ENCODE measurements at regions not wholly inside any gene's neighbourhood (a gene's known extent, or its start where the extent isn't known, plus 50 kb on each side); places are given as distances from the start of the nearest gene placed in this dataset.
A peak's percentile ranks its signal among the peaks of the same experiment; 100 is the strongest.
"Not testable (repeated sequence)": the region's sequence is repeated elsewhere in the genome, so short reads cannot be mapped to it uniquely, and the experiment has no call there.

DNA sequence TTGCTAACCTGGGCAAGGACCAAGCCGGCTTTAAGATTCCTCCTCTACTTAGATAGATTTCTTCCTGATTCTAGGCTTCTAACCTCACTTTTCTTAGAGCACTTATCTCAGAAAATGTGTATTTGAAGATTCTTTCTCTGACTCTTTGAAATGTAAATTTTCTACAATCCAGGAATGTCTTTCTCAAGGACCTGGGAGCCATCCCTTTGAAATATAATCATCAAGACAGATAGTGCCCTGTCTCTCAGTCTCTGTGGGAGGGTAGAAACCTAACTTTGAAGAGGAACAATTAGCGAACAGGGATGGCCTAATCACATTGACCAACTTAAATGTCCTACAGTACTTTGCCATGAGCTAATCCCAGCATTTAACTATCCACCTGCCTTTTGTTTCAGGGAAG lies 1646.0 kb downstream of the PCDH9 start:
- Histone ChIP-seq H3K9me3 (ENCODE audit: insufficient read depth, low read length) (no peaks in the 10 kb centered on the region), H3K4me2 (ENCODE audit: low read length) (no peak overlapping the region), H3K4me1 (ENCODE audit: low read length) (no peaks in the 10 kb centered on the region), H3K36me3 (replicated peaks; ENCODE audit: low read depth, low read length) (no peaks in the 10 kb centered on the region), H3K79me2 (ENCODE audit: low read length) (no peaks in the 10 kb centered on the region), H3K27ac (ENCODE audit: low read length) (no peak overlapping the region), H3K9ac (ENCODE audit: low read length) (no peak overlapping the region), H3K27me3 (ENCODE audit: low read depth, low read length) (no peaks in the 10 kb centered on the region), H4K20me1 (ENCODE audit: insufficient read depth, low read length) (no peaks in the 10 kb centered on the region), H2AFZ (ENCODE audit: low read depth, low read length) (0 out of 2 replicates have a peak overlapping the region, but pooled peaks have one; percentile 11), H3K4me3 (ENCODE audit: low read length) (no peak overlapping the region)
- TF ChIP-seq, protein P1, sequence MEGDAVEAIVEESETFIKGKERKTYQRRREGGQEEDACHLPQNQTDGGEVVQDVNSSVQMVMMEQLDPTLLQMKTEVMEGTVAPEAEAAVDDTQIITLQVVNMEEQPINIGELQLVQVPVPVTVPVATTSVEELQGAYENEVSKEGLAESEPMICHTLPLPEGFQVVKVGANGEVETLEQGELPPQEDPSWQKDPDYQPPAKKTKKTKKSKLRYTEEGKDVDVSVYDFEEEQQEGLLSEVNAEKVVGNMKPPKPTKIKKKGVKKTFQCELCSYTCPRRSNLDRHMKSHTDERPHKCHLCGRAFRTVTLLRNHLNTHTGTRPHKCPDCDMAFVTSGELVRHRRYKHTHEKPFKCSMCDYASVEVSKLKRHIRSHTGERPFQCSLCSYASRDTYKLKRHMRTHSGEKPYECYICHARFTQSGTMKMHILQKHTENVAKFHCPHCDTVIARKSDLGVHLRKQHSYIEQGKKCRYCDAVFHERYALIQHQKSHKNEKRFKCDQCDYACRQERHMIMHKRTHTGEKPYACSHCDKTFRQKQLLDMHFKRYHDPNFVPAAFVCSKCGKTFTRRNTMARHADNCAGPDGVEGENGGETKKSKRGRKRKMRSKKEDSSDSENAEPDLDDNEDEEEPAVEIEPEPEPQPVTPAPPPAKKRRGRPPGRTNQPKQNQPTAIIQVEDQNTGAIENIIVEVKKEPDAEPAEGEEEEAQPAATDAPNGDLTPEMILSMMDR (IDR thresholded peaks at IDR 0.05; ENCODE audit: low read depth, low read length), result no peak
- TF ChIP-seq EZH2phosphoT487 (IDR thresholded peaks at IDR 0.05; ENCODE audit: low read depth), result no peak

DNA sequence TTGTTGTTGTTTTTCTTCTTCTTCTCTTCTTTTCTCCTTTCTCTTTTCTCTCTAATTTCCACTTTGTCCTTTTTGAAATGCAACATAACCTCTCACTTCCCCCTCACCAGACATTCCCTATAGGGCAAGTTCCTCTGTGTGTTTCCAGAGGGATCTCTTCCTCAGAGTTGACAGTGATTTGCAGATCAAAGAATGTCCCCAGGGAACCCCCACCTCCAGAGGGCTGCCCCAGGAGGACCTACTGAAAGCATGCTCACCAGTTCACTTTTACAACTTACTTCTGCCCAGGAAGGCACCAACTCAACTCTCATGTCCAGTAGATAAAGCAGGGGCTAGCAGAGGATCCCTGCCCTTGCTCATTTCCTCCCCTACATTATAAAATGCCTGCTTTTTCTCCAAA lies 1648.0 kb downstream of the PCDH9 start:
- Histone ChIP-seq H3K27ac (ENCODE audit: low read length) (no peak overlapping the region), H3K9ac (ENCODE audit: low read length) (no peak overlapping the region), H3K4me1 (ENCODE audit: low read length) (no peaks in the 10 kb centered on the region), H3K4me3 (ENCODE audit: low read length) (no peak overlapping the region), H2AFZ (ENCODE audit: low read depth, low read length) (no peak overlapping the region), H4K20me1 (ENCODE audit: insufficient read depth, low read length) (no peaks in the 10 kb centered on the region), H3K79me2 (ENCODE audit: low read length) (no peaks in the 10 kb centered on the region), H3K36me3 (replicated peaks; ENCODE audit: low read depth, low read length) (no peaks in the 10 kb centered on the region), H3K4me2 (ENCODE audit: low read length) (no peak overlapping the region), H3K27me3 (ENCODE audit: low read depth, low read length) (no peaks in the 10 kb centered on the region), H3K9me3 (ENCODE audit: insufficient read depth, low read length) (no peaks in the 10 kb centered on the region)
- no peak for TF ChIP-seq EZH2phosphoT487 (IDR thresholded peaks at IDR 0.05; ENCODE audit: low read depth)
- TF ChIP-seq, protein P1 (IDR thresholded peaks at IDR 0.05; ENCODE audit: low read depth, low read length), result no peak

DNA sequence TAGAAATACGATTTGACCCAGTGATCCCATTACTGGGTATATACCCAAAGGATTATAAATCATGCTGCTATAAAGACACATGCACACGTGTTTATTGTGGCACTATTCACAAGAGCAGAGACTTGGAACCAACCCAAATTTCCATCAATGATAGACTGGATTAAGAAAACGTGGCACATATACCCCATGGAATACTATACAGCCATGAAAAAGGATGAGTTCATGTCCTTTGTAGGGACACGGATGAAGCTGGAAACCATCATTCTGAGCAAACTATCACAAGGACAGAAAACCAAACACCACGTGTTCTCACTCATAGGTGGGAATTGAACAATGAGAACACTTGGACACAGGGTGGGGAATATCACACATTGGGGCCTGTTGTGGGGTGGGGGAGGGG lies 1665.6 kb downstream of the PCDH9 start:
- not testable (repeated sequence) for H3K4me3 ChIP-seq (ENCODE audit: low read length); H3K4me2 ChIP-seq (ENCODE audit: low read length); H3K4me1 ChIP-seq (ENCODE audit: low read length); H2AFZ ChIP-seq (ENCODE audit: low read depth, low read length); H3K9me3 ChIP-seq (ENCODE audit: insufficient read depth, low read length); H3K79me2 ChIP-seq (ENCODE audit: low read length); H3K27ac ChIP-seq (ENCODE audit: low read length); H3K27me3 ChIP-seq (ENCODE audit: low read depth, low read length); H4K20me1 ChIP-seq (ENCODE audit: insufficient read depth, low read length); H3K36me3 ChIP-seq (replicated peaks; ENCODE audit: low read depth, low read length); H3K9ac ChIP-seq (ENCODE audit: low read length)

DNA sequence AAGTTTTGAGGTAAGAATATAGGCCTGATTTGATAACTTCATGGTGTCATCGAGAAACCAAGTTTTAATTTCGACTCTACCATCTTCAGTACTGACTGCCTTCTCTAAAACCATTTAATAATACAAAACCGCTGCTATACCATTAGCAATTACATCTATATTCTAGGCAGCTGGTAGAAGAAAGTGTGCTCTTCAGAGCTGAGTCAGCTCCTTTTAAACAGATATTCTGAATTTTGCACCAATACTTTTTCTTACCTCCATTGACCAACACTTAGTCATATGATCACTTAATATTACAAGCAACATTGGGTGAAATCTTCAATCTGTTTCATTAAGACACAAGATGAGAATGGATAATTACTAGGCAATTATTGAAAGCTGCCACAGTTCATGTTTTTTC lies 1667.8 kb downstream of the PCDH9 start:
- H3K79me2 ChIP-seq (ENCODE audit: low read length), result no peaks in the 10 kb centered on the region

More for the DNA sequence above, 1667.8 kb downstream of the PCDH9 start:
- Histone ChIP-seq H3K4me3 (ENCODE audit: low read length) (no peak overlapping the region), H3K27me3 (ENCODE audit: low read depth, low read length) (no peaks in the 10 kb centered on the region), H3K36me3 (replicated peaks; ENCODE audit: low read depth, low read length) (no peaks in the 10 kb centered on the region), H3K4me1 (ENCODE audit: low read length) (no peaks in the 10 kb centered on the region), H2AFZ (ENCODE audit: low read depth, low read length) (no peak overlapping the region), H4K20me1 (ENCODE audit: insufficient read depth, low read length) (no peaks in the 10 kb centered on the region), H3K4me2 (ENCODE audit: low read length) (no peak overlapping the region), H3K27ac (ENCODE audit: low read length) (no peak overlapping the region), H3K9ac (ENCODE audit: low read length) (no peak overlapping the region), H3K9me3 (ENCODE audit: insufficient read depth, low read length) (no peaks in the 10 kb centered on the region)
- TF ChIP-seq, protein P1 (IDR thresholded peaks at IDR 0.05; ENCODE audit: low read depth, low read length), result no peak
- TF ChIP-seq EZH2phosphoT487 (IDR thresholded peaks at IDR 0.05; ENCODE audit: low read depth), result no peak
